ENCODE measurements at regions not wholly inside any gene's neighbourhood (a gene's known extent, or its start where the extent isn't known, plus 50 kb on each side); places are given as distances from the start of the nearest gene placed in this dataset.
"Not testable (repeated sequence)": the region's sequence is repeated elsewhere in the genome, so short reads cannot be mapped to it uniquely, and the experiment has no call there.

- H2AFZ ChIP-seq (replicated peaks; ENCODE audit: low read length, poor library complexity); H3K56ac ChIP-seq (ENCODE audit: extremely low read depth, insufficient read depth, low read length); intact Hi-C loops (cut with micrococcal nuclease); dilution Hi-C loops (cut with HindIII; ENCODE audit: low sequenced_read_pairs, unreplicated experiment); H3K4me2 ChIP-seq (ENCODE audit: low read depth, low read length); H3K36me3 ChIP-seq (ENCODE audit: control insufficient read depth, insufficient read depth, low read length); H3K23ac ChIP-seq (ENCODE audit: low read depth, low read length); in situ Hi-C loops (cut with MboI; ENCODE audit: low sequenced_read_pairs); H2BK5ac ChIP-seq (ENCODE audit: low read depth, low read length, poor library complexity, severe bottlenecking); DNase-seq; H2BK20ac ChIP-seq (ENCODE audit: low read depth, low read length); H3K14ac ChIP-seq (replicated peaks; ENCODE audit: low read depth, low read length); H3K18ac ChIP-seq (ENCODE audit: low read depth, low read length); POLR2A ChIA-PET (ENCODE audit: unreplicated experiment); H3K9me1 ChIP-seq (ENCODE audit: insufficient read depth, low read length); H3K27me3 ChIP-seq (ENCODE audit: control insufficient read depth, insufficient read depth, low read length); H4K8ac ChIP-seq (ENCODE audit: low read depth in 2 of 2, low read length in 2 of 2); H3K9me3 ChIP-seq (ENCODE audit: control insufficient read depth, insufficient read depth, low read length); H3K4me3 ChIP-seq (ENCODE audit: insufficient read depth, low read depth, low read length); H3K27ac ChIP-seq (ENCODE audit: insufficient read depth, low read length); H3K79me1 ChIP-seq (ENCODE audit: low read depth in 1 of 2, low read length in 2 of 2); CTCF ChIA-PET; H2AK5ac ChIP-seq (ENCODE audit: low read depth, low read length); BruUV-seq (replicated peaks); H3K4ac ChIP-seq (ENCODE audit: low read depth, low read length); H3K9ac ChIP-seq (ENCODE audit: low read depth, low read length); H4K5ac ChIP-seq (ENCODE audit: low read depth, low read length); H2BK120ac ChIP-seq (ENCODE audit: low read depth, low read length); H2AK9ac ChIP-seq (replicated peaks; ENCODE audit: low read depth, low read length, poor library complexity); H4K20me1 ChIP-seq (ENCODE audit: insufficient read depth, low read length); H2BK15ac ChIP-seq (ENCODE audit: low read depth, low read length); H3K4me1 ChIP-seq (ENCODE audit: control insufficient read depth, insufficient read depth, low read length); H4K91ac ChIP-seq (ENCODE audit: insufficient read depth, low read depth, low read length): not testable (repeated sequence)
- WGBS, 2 experiments (ENCODE audit: extremely low coverage in 2 of 2, insufficient read length in 1 of 2) = no CpG with 5 or more reads among the region's 3 CpGs
- peak; percentile 59 for ATAC-seq (ENCODE audit: low read depth)
Observed at GRCh38 chr1:120641014-120641302, 82.8 kb upstream of the NBPF26 start.

GRCh38 chr1:120647182-120647581, 76.6 kb upstream of the NBPF26 start:
- H3K27ac ChIP-seq (ENCODE audit: insufficient read depth, low read length); H3K4me3 ChIP-seq (ENCODE audit: insufficient read depth, low read depth, low read length); H3K27me3 ChIP-seq (ENCODE audit: control insufficient read depth, insufficient read depth, low read length); H3K4me2 ChIP-seq (ENCODE audit: low read depth, low read length); H3K4ac ChIP-seq (ENCODE audit: low read depth, low read length); POLR2A ChIA-PET (ENCODE audit: unreplicated experiment); dilution Hi-C loops (cut with HindIII; ENCODE audit: low sequenced_read_pairs, unreplicated experiment); H3K9me1 ChIP-seq (ENCODE audit: insufficient read depth, low read length); H3K23ac ChIP-seq (ENCODE audit: low read depth, low read length); H3K56ac ChIP-seq (ENCODE audit: extremely low read depth, insufficient read depth, low read length); H4K8ac ChIP-seq (ENCODE audit: low read depth in 2 of 2, low read length in 2 of 2); in situ Hi-C loops (cut with MboI; ENCODE audit: low sequenced_read_pairs); H3K36me3 ChIP-seq (ENCODE audit: control insufficient read depth, insufficient read depth, low read length); H3K18ac ChIP-seq (ENCODE audit: low read depth, low read length); H2BK5ac ChIP-seq (ENCODE audit: low read depth, low read length, poor library complexity, severe bottlenecking); BruUV-seq (replicated peaks); H2BK120ac ChIP-seq (ENCODE audit: low read depth, low read length); ATAC-seq (ENCODE audit: low read depth); H4K20me1 ChIP-seq (ENCODE audit: insufficient read depth, low read length); H4K91ac ChIP-seq (ENCODE audit: insufficient read depth, low read depth, low read length); H3K9me3 ChIP-seq (ENCODE audit: control insufficient read depth, insufficient read depth, low read length); H2AK5ac ChIP-seq (ENCODE audit: low read depth, low read length); CTCF ChIA-PET; H2AFZ ChIP-seq (replicated peaks; ENCODE audit: low read length, poor library complexity); H2AK9ac ChIP-seq (replicated peaks; ENCODE audit: low read depth, low read length, poor library complexity); H3K79me1 ChIP-seq (ENCODE audit: low read depth in 1 of 2, low read length in 2 of 2); H3K14ac ChIP-seq (replicated peaks; ENCODE audit: low read depth, low read length); intact Hi-C loops (cut with micrococcal nuclease); H2BK15ac ChIP-seq (ENCODE audit: low read depth, low read length); H3K9ac ChIP-seq (ENCODE audit: low read depth, low read length); H2BK20ac ChIP-seq (ENCODE audit: low read depth, low read length); DNase-seq; H3K4me1 ChIP-seq (ENCODE audit: control insufficient read depth, insufficient read depth, low read length); H4K5ac ChIP-seq (ENCODE audit: low read depth, low read length): not testable (repeated sequence)
- no CpG with 5 or more reads among the region's 2 CpGs for WGBS, 2 experiments (ENCODE audit: extremely low coverage in 2 of 2, insufficient read length in 1 of 2)

All from IMR-90 (cell line).